ENCODE measurements at regions not wholly inside any gene's neighbourhood (a gene's known extent, or its start where the extent isn't known, plus 50 kb on each side); places are given as distances from the start of the nearest gene placed in this dataset.

GRCh38 chr7:84362828-84363227, 168.2 kb upstream of the SEMA3A start:
- H3K9me3 Mint-ChIP-seq, result peaks cover 3% of the 10 kb centered on the region
- no peak overlapping the region for H3K27ac Mint-ChIP-seq (ENCODE audit: unreplicated experiment)
- H3K4me1 Mint-ChIP-seq, result peaks cover 21% of the 10 kb centered on the region
- no peak overlapping the region for H3K4me3 Mint-ChIP-seq
- no peak for DNase-seq (ENCODE audit: low read depth, low spot score)
- TF ChIP-seq, protein P1, sequence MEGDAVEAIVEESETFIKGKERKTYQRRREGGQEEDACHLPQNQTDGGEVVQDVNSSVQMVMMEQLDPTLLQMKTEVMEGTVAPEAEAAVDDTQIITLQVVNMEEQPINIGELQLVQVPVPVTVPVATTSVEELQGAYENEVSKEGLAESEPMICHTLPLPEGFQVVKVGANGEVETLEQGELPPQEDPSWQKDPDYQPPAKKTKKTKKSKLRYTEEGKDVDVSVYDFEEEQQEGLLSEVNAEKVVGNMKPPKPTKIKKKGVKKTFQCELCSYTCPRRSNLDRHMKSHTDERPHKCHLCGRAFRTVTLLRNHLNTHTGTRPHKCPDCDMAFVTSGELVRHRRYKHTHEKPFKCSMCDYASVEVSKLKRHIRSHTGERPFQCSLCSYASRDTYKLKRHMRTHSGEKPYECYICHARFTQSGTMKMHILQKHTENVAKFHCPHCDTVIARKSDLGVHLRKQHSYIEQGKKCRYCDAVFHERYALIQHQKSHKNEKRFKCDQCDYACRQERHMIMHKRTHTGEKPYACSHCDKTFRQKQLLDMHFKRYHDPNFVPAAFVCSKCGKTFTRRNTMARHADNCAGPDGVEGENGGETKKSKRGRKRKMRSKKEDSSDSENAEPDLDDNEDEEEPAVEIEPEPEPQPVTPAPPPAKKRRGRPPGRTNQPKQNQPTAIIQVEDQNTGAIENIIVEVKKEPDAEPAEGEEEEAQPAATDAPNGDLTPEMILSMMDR (conservative IDR thresholded peaks at IDR 0.05), result no peak
- H3K27me3 Mint-ChIP-seq (ENCODE audit: low read depth), result no peaks in the 10 kb centered on the region
- H3K36me3 Mint-ChIP-seq (ENCODE audit: low read depth), result peaks cover 5% of the 10 kb centered on the region

DNA sequence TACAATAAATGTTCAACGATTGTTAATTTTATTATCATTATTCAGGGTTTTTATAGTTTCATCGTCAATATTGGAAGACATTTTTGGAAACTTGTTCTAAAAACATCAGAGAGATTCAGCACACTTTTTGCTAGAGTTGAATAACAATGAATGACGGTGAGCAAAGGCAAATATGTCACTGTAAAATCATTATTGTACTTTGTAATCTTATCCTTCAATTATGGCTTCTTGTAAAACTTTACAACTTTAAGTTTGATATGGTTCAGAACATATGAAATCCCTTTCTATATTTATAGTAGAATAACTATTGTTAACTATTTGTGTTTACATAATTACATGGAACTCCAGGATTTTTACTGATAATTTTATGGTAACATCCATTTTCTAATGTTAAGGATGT, 167.8 kb upstream of the SEMA3A start:
- H3K4me3 Mint-ChIP-seq, result no peak overlapping the region
- peaks cover 5% of the 10 kb centered on the region for H3K36me3 Mint-ChIP-seq (ENCODE audit: low read depth)
- TF ChIP-seq, protein P1 (conservative IDR thresholded peaks at IDR 0.05), result no peak

GRCh38 chr7:84354866-84355265, 160.3 kb upstream of the SEMA3A start:
- TF ChIP-seq, protein P1 (conservative IDR thresholded peaks at IDR 0.05), result no peak
- DNase-seq (ENCODE audit: low read depth, low spot score), result no peak
- no peaks in the 10 kb centered on the region for H3K27me3 Mint-ChIP-seq (ENCODE audit: low read depth)
- no peak overlapping the region for H3K4me3 Mint-ChIP-seq
- H3K36me3 Mint-ChIP-seq (ENCODE audit: low read depth), result peaks cover 3% of the 10 kb centered on the region
- no peak overlapping the region for H3K27ac Mint-ChIP-seq (ENCODE audit: unreplicated experiment)
- H3K9me3 Mint-ChIP-seq, result peaks cover 3% of the 10 kb centered on the region
- no peaks in the 10 kb centered on the region for H3K4me1 Mint-ChIP-seq

More for the DNA sequence above, 167.8 kb upstream of the SEMA3A start:
- H3K9me3 Mint-ChIP-seq, result peaks cover 3% of the 10 kb centered on the region
- DNase-seq (ENCODE audit: low read depth, low spot score), result no peak
- no peak overlapping the region for H3K27ac Mint-ChIP-seq (ENCODE audit: unreplicated experiment)
- H3K4me1 Mint-ChIP-seq, result peaks cover 21% of the 10 kb centered on the region
- no peaks in the 10 kb centered on the region for H3K27me3 Mint-ChIP-seq (ENCODE audit: low read depth)

DNA sequence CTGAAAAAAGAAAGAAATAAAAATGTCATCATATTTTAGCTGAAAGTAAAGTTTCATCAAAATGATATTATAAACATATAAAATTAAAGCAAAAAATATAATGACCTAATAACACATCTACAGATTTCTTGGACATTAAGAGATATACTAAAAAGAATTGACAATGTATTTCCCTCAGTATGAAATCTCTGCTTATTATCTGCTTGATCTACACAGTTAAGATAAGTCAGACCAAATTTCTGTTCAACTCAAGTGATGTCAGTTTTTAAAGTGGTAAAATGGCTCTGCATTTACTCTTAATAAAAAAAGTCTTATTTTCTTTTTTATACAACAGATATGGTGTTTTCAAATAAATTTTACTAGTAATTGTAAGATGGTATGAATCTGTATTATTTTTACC, 159.4 kb upstream of the SEMA3A start:
- peaks cover 3% of the 10 kb centered on the region for H3K9me3 Mint-ChIP-seq
- TF ChIP-seq, protein P1 (conservative IDR thresholded peaks at IDR 0.05), result no peak
- no peaks in the 10 kb centered on the region for H3K4me1 Mint-ChIP-seq
- H3K4me3 Mint-ChIP-seq, result no peak overlapping the region
- H3K27ac Mint-ChIP-seq (ENCODE audit: unreplicated experiment), result no peak overlapping the region
- DNase-seq (ENCODE audit: low read depth, low spot score), result no peak
- no peaks in the 10 kb centered on the region for H3K27me3 Mint-ChIP-seq (ENCODE audit: low read depth)
- H3K36me3 Mint-ChIP-seq (ENCODE audit: low read depth), result peaks cover 2% of the 10 kb centered on the region

DNA sequence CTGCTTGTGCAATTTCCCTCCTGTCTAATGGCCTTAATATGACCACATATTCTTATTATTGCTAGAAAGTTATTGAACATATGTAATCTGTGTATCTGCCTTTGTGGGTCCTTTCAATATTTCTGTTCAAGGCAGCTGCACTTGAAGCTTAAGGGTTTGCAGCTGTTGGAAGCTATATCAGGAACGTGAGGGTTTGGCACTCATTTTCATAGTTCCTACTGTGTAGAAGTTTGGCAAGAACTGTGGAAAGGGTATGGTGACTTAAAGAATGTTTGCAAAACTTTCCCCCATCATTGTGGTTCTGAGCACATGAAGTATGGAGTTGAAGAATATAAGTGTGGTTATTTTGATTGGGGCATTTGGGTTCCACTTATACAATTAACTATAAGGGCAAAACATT, 144.7 kb upstream of the SEMA3A start:
- TF ChIP-seq, protein P1 (conservative IDR thresholded peaks at IDR 0.05), result no peak
- H3K4me1 Mint-ChIP-seq, result peaks cover 7% of the 10 kb centered on the region
- no peaks in the 10 kb centered on the region for H3K9me3 Mint-ChIP-seq
- no peak for DNase-seq (ENCODE audit: low read depth, low spot score)
- H3K36me3 Mint-ChIP-seq (ENCODE audit: low read depth), result no peaks in the 10 kb centered on the region
- H3K4me3 Mint-ChIP-seq, result no peak overlapping the region
- H3K27me3 Mint-ChIP-seq (ENCODE audit: low read depth), result no peaks in the 10 kb centered on the region
- H3K27ac Mint-ChIP-seq (ENCODE audit: unreplicated experiment), result no peak overlapping the region

GRCh38 chr7:84337429-84337828, 142.8 kb upstream of the SEMA3A start:
- TF ChIP-seq, protein P1 (conservative IDR thresholded peaks at IDR 0.05), result no peak
- Mint-ChIP-seq H3K4me1 (peaks cover 7% of the 10 kb centered on the region), H3K27ac (ENCODE audit: unreplicated experiment) (no peak overlapping the region), H3K36me3 (ENCODE audit: low read depth) (no peaks in the 10 kb centered on the region), H3K27me3 (ENCODE audit: low read depth) (no peaks in the 10 kb centered on the region), H3K9me3 (no peaks in the 10 kb centered on the region), H3K4me3 (no peak overlapping the region)
- DNase-seq (ENCODE audit: low read depth, low spot score), result no peak
